GM20431 (cell line): ENCODE measurements at regions not wholly inside any gene's neighbourhood (a gene's known extent, or its start where the extent isn't known, plus 50 kb on each side); places are given as distances from the start of the nearest gene placed in this dataset.

Experiments
- in situ Hi-C: fragments of 300-500 bp; cut with MseI, MboI; formaldehyde crosslinking; loops from one replicate; pipeline ENCODE4 v1.15.0; 2020; ENCODE audit warnings: low sequenced_read_pairs; ENCODE audit not compliant: unreplicated experiment

GRCh38 chr12:115489253-115489652, 788.2 kb downstream of the MED13L start:
- in situ Hi-C loops = no loop called here

- in situ Hi-C loops = no loop called here
These were observed 791.5 kb downstream of the MED13L start for GRCh38 chr12:115485967-115486366.

- in situ Hi-C loops = no loop called here
These were observed 792.0 kb downstream of the MED13L start for GRCh38 chr12:115485503-115485902.

GRCh38 chr12:115482943-115483342, 794.5 kb downstream of the MED13L start:
- in situ Hi-C loops = no loop called here

GRCh38 chr12:115481141-115481540, 796.4 kb downstream of the MED13L start:
- in situ Hi-C loops = no loop called here

GRCh38 chr12:115478505-115478904, 794.5 kb upstream of the TBX3 start:
- in situ Hi-C loops = no loop called here

GRCh38 chr12:115474539-115475353, 790.8 kb upstream of the TBX3 start:
- in situ Hi-C loops = no loop called here

GRCh38 chr12:115473257-115473956, 789.4 kb upstream of the TBX3 start:
- in situ Hi-C loops = no loop called here

GRCh38 chr12:115472852-115473251, 788.9 kb upstream of the TBX3 start:
- in situ Hi-C loops = no loop called here

- in situ Hi-C loops = no loop called here
These were observed 787.0 kb upstream of the TBX3 start for GRCh38 chr12:115470977-115471376.

GRCh38 chr12:115470526-115470925, 786.6 kb upstream of the TBX3 start:
- in situ Hi-C loops = no loop called here

- in situ Hi-C loops = no loop called here
These were observed 784.1 kb upstream of the TBX3 start for GRCh38 chr12:115468087-115468510.

GRCh38 chr12:115467531-115467930, 783.6 kb upstream of the TBX3 start:
- in situ Hi-C loops = no loop called here

- in situ Hi-C loops = no loop called here
These were observed 782.1 kb upstream of the TBX3 start for GRCh38 chr12:115466076-115466475.

GRCh38 chr12:115464661-115465060, 780.7 kb upstream of the TBX3 start:
- in situ Hi-C loops = no loop called here

- in situ Hi-C loops = no loop called here
These were observed 780.2 kb upstream of the TBX3 start for GRCh38 chr12:115464111-115464581.

GRCh38 chr12:115461401-115461800, 777.4 kb upstream of the TBX3 start:
- in situ Hi-C loops = no loop called here

GRCh38 chr12:115457798-115458197, 773.8 kb upstream of the TBX3 start:
- in situ Hi-C loops = no loop called here

- in situ Hi-C loops = no loop called here
These were observed 773.1 kb upstream of the TBX3 start for GRCh38 chr12:115456946-115457689.

- in situ Hi-C loops = no loop called here
These were observed 771.3 kb upstream of the TBX3 start for GRCh38 chr12:115455268-115455681.
